ENCODE measurements at regions not wholly inside any gene's neighbourhood (a gene's known extent, or its start where the extent isn't known, plus 50 kb on each side); places are given as distances from the start of the nearest gene placed in this dataset.

- no peak for TF ChIP-seq CTCF (IDR thresholded peaks at IDR 0.05; ENCODE audit: insufficient read depth, low read length, poor library complexity, severe bottlenecking)
- TF ChIP-seq EZH2phosphoT487 (conservative IDR thresholded peaks at IDR 0.05; ENCODE audit: low read length): no peak
Measured at GRCh38 chr10:8171008-8171407, 116.5 kb downstream of the GATA3 start.
